Right lobe of liver (tissue), 4 donors: ENCODE measurements at regions not wholly inside any gene's neighbourhood (a gene's known extent, or its start where the extent isn't known, plus 50 kb on each side); places are given as distances from the start of the nearest gene placed in this dataset.

ENCODE experiments used
- CTCF ChIP-seq, 4 donors: fragments of 200-600 bp in 3 of 4; fragments of 450-650 bp in 1 of 4; IDR thresholded peaks; one replicate each; pipeline versions ENCODE4 v1.5.1 to v1.8.0; 2016 to 2022; ENCODE audit warnings: antibody characterized with exemption in 4 of 4, mild to moderate bottlenecking in 2 of 4
- POLR2A ChIP-seq: fragments of 450-650 bp; IDR thresholded peaks from one replicate; pipeline ENCODE4 v1.6.1; 2017; ENCODE audit warnings: antibody characterized with exemption, mild to moderate bottlenecking
- donor health status: DM: no; HTN: no; CAD: no.
- donor health status: DM: no; HTN: no; CAD: no.
- donor health status: DM: no; HTN: yes; CAD: no.

- TF ChIP-seq POLR2A (no peak), CTCF (IDR thresholded peaks at IDR 0.05) (no peak)
Observed at GRCh38 chr5:8585230-8586018, 716.5 kb downstream of the MTRR start.
